PC-3 (cell line): ENCODE measurements at regions not wholly inside any gene's neighbourhood (a gene's known extent, or its start where the extent isn't known, plus 50 kb on each side); places are given as distances from the start of the nearest gene placed in this dataset.
"Not testable (repeated sequence)": the region's sequence is repeated elsewhere in the genome, so short reads cannot be mapped to it uniquely, and the experiment has no call there.

Experiments
- EZH2 ChIP-seq: fragments of 300-600 bp; sonication (generic); IDR thresholded peaks from one replicate; pipeline ENCODE4 v1.6.1; 2017; ENCODE audit warnings: antibody characterized with exemption, mild to moderate bottlenecking, low read length; ENCODE audit not compliant: unreplicated experiment
- EZH2phosphoT487 ChIP-seq: fragments of 300-600 bp; sonication (generic); IDR thresholded peaks from 2 replicates; pipeline ENCODE4 v1.6.1; 2018; ENCODE audit warnings: mild to moderate bottlenecking, antibody characterized with exemption, low read length, borderline replicate concordance
- TF ChIP-seq, protein P1 (sequence below): fragments of 300-600 bp; sonication (generic); conservative IDR thresholded peaks from 2 replicates; pipeline ENCODE4 v1.5.1; 2017; ENCODE audit warnings: antibody characterized with exemption, low read depth, mild to moderate bottlenecking, low read length

DNA sequence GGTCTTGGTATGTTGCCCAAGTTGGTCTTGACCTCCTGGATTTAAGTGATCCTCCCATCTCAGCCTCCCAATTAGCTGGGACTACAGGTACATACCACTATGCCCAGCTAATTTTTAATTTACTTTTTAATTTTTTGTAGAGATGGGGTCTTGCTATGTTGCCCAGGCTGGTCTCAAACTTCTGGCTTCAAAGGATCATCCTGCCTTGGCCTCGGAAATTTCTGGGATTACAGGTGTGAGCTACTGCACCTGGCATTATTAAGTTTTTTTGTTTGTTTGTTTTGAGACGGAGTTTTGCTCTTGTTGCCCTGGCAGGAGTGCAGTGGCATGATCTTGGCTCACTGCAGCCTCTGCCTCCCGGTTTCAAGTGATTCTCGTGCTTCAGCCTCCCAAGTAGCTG lies 195.7 kb upstream of the HAAO start:
- not testable (repeated sequence) for TF ChIP-seq EZH2, EZH2phosphoT487
- TF ChIP-seq, protein P1, sequence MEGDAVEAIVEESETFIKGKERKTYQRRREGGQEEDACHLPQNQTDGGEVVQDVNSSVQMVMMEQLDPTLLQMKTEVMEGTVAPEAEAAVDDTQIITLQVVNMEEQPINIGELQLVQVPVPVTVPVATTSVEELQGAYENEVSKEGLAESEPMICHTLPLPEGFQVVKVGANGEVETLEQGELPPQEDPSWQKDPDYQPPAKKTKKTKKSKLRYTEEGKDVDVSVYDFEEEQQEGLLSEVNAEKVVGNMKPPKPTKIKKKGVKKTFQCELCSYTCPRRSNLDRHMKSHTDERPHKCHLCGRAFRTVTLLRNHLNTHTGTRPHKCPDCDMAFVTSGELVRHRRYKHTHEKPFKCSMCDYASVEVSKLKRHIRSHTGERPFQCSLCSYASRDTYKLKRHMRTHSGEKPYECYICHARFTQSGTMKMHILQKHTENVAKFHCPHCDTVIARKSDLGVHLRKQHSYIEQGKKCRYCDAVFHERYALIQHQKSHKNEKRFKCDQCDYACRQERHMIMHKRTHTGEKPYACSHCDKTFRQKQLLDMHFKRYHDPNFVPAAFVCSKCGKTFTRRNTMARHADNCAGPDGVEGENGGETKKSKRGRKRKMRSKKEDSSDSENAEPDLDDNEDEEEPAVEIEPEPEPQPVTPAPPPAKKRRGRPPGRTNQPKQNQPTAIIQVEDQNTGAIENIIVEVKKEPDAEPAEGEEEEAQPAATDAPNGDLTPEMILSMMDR: not testable (repeated sequence)
